ENCODE measurements at regions not wholly inside any gene's neighbourhood (a gene's known extent, or its start where the extent isn't known, plus 50 kb on each side); places are given as distances from the start of the nearest gene placed in this dataset.

DNA sequence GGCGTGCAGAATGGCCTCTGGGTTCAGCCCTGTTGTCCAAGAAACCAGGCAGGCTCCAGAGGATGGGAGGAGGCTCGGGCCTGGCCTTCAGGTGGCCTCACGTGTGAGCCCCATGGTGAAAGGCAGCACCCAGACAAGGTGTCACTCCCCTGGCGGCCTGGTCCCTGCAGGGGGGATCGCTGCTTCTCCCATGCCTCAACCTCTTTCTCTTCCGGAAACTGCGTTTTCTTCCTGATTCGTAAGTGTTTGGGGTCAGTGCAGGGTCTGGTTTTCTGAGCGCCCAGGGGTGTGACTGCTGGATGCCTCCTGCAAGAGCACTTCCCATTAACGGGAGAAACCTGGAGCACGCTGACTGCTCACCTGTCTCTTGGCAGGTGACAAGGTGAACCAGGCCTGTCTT is 70.0 kb upstream of the CIBAR2 start:
- TF ChIP-seq EZH2 (IDR thresholded peaks at IDR 0.05; ENCODE audit: insufficient read depth, poor library complexity, severe bottlenecking) = no peak
- no peak for TF ChIP-seq EZH2phosphoT487 (IDR thresholded peaks at IDR 0.05; ENCODE audit: insufficient read depth, low read depth)
